ENCODE measurements at regions not wholly inside any gene's neighbourhood (a gene's known extent, or its start where the extent isn't known, plus 50 kb on each side); places are given as distances from the start of the nearest gene placed in this dataset.

DNA sequence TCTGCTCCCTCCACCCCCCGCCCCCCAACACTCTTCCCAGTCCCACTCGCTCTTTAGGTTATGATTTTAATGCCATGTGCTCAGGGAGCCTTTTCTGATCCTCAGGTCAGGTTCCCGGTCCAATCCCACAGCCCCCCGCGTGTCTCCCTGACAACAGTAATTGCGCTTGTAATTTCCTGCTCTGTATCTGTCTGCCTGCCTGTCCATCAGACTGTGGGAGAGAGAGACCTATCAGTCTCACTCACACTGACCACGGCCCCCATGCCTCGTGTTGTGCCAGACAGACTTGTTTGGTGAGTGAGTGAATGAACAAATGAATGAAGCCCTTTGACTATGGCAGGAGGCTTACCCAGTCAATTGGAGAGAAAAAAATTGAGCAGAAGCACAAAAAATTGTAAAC lies 50.8 kb upstream of the ECE1 start:
- Histone ChIP-seq H3K36me3 (no peaks in the 10 kb centered on the region), H3K27ac (replicated peaks) (peak overlapping the region; percentile 86), H3K27me3 (ENCODE audit: low read depth) (no peaks in the 10 kb centered on the region), H3K4me1 (peaks cover 90% of the 10 kb centered on the region), H3K4me3 (no peak overlapping the region), H3K9me3 (replicated peaks) (no peaks in the 10 kb centered on the region)
- no peak for DNase-seq
- intact Hi-C loops (cut with micrococcal nuclease), result no loop called here
- TF ChIP-seq, protein P1, sequence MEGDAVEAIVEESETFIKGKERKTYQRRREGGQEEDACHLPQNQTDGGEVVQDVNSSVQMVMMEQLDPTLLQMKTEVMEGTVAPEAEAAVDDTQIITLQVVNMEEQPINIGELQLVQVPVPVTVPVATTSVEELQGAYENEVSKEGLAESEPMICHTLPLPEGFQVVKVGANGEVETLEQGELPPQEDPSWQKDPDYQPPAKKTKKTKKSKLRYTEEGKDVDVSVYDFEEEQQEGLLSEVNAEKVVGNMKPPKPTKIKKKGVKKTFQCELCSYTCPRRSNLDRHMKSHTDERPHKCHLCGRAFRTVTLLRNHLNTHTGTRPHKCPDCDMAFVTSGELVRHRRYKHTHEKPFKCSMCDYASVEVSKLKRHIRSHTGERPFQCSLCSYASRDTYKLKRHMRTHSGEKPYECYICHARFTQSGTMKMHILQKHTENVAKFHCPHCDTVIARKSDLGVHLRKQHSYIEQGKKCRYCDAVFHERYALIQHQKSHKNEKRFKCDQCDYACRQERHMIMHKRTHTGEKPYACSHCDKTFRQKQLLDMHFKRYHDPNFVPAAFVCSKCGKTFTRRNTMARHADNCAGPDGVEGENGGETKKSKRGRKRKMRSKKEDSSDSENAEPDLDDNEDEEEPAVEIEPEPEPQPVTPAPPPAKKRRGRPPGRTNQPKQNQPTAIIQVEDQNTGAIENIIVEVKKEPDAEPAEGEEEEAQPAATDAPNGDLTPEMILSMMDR (IDR thresholded peaks at IDR 0.05; ENCODE audit: borderline replicate concordance), result no peak

DNA sequence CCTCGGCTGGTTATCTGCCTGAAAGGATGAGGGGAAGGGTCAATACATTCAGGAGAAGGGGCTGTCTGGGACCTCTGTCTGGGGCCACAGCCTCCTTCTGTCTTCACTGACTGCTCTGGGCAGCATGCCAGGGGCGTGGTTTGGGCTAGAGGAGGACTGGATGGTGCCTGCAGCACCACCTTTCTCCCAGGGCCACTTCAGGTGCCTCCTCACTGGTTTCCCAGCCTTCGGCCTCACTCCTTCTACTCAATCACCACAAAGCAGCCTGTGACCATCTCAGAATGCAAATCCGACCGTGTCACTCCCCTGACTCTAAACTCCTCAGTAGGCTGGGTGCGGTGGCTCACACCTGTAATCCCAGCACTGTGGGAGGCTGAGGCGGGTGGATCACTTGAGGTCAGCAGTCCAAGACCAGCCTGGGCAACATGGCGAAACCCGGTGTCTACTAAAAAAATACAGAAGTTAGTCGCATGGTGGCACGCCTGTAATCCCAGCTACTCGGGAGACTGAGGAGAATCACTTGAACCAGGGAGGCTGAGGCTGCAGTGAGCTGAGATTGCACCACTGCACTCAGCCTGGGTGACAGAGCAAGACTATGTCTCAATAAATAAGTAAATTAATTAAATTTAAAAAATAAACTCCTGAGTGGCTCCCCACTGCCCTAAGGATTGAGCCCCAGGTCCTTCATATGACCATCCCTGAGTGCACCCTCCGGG lies 50.1 kb upstream of the ECE1 start:
- Histone ChIP-seq H3K27ac (replicated peaks) (peak overlapping the region; percentile 86), H3K36me3 (no peaks in the 10 kb centered on the region), H3K9me3 (replicated peaks) (no peaks in the 10 kb centered on the region), H3K4me1 (peaks cover 96% of the 10 kb centered on the region), H3K4me3 (no peak overlapping the region), H3K27me3 (ENCODE audit: low read depth) (no peaks in the 10 kb centered on the region)
- no peak for DNase-seq
- TF ChIP-seq, protein P1 (IDR thresholded peaks at IDR 0.05; ENCODE audit: borderline replicate concordance), result no peak
- intact Hi-C loops (cut with micrococcal nuclease), result no loop called here

Measured in left ventricle myocardium inferior (tissue), 1 donor.